ENCODE measurements at regions not wholly inside any gene's neighbourhood (a gene's known extent, or its start where the extent isn't known, plus 50 kb on each side); places are given as distances from the start of the nearest gene placed in this dataset.

GRCh38 chr5:88376728-88377127, 108.1 kb upstream of the TMEM161B start:
- H3K4me3 ChIP-seq (ENCODE audit: low read depth, low read length): no peak overlapping the region

- no peak overlapping the region for H3K4me3 ChIP-seq (ENCODE audit: low read depth, low read length)
Observed at GRCh38 chr5:88374391-88374790, 105.7 kb upstream of the TMEM161B start.

- no peak overlapping the region for H3K4me3 ChIP-seq (ENCODE audit: low read depth, low read length)
Observed at GRCh38 chr5:88370824-88371223, 102.2 kb upstream of the TMEM161B start.

DNA sequence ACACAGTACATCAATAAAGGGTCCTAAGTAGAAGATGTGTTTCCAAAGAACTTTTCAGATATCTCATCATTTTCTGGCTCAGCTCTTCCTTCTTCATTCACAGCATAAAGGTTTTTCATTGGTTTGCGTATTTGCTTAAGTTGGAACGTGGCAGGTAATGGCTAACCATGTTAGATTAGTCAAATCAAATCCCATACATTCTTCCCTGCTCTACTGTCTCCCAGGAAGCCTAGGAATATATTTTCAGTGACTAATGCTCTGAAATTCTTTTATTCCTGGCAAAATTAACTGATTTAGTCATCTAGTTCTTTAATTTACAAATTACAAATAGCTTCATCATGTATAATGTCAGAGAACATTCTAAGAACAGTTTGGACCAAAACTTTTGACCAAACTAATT, 99.6 kb upstream of the TMEM161B start:
- no peak overlapping the region for H3K4me3 ChIP-seq (ENCODE audit: low read depth, low read length)

DNA sequence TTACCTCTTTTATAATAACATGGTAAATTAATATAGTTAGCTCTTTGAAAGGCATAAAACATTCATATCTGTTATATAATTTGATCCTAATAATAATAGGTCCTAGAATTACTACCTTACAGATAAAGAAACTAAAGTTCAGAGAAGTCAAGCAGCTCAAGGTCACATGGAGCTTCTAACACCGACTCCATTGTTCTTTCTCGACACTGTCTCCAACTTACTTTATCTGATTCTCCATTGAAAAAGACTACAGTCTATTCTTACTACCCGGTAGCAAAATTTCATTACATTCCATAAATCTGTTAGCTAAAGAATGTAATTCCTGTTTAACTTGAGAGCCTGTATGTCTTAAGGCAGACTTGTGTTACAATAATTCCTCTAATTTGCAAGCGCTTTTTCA, 96.3 kb upstream of the TMEM161B start:
- H3K4me3 ChIP-seq (ENCODE audit: low read depth, low read length): no peak overlapping the region

- H3K4me3 ChIP-seq (ENCODE audit: low read depth, low read length): no peak overlapping the region
Observed at GRCh38 chr5:88355490-88356050, 86.9 kb upstream of the TMEM161B start.

DNA sequence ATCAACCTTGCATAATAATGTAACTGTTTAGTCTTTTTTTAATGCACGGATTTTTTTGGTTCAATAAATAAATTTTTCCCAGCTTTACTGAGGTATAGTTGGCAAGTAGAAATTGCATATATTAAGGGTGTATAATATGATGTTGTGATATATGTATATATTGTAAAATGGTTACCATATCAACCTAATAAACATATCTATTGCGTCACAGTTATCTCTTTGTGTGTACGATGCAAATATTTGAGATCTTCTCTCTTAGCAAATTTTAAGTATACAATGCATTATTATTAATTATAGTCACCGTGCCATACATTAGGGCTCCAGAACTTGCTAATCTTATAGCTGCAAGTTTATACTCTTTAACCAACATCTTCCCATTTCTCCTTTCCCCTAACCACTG, 57.2 kb upstream of the TMEM161B start:
- H3K4me3 ChIP-seq (ENCODE audit: low read depth, low read length): no peak overlapping the region

- no peak overlapping the region for H3K4me3 ChIP-seq (ENCODE audit: low read depth, low read length)
Observed at GRCh38 chr5:88322785-88323184, 54.1 kb upstream of the TMEM161B start.
